LNCaP clone FGC (cell line): ENCODE measurements at regions not wholly inside any gene's neighbourhood (a gene's known extent, or its start where the extent isn't known, plus 50 kb on each side); places are given as distances from the start of the nearest gene placed in this dataset.
"Not testable (repeated sequence)": the region's sequence is repeated elsewhere in the genome, so short reads cannot be mapped to it uniquely, and the experiment has no call there.

Source experiments
- DNase-seq: peaks from one replicate; pipeline ENCODE4 v3.0.0-alpha.2; 2011; ENCODE audit warnings: low read depth
- H3K4me3 ChIP-seq: 2 replicates; pipeline ENCODE4 v1.5.1; 2011; ENCODE audit warnings: mild to moderate bottlenecking, low read depth, low read length, control low read depth
- CTCF ChIP-seq: IDR thresholded peaks from 2 replicates; pipeline ENCODE4 v1.5.1; 2012; ENCODE audit warnings: mild to moderate bottlenecking; ENCODE audit not compliant: control insufficient read depth, insufficient read depth; ENCODE audit errors: extremely low read depth

GRCh38 chr12:19912991-19913390 is 455.3 kb upstream of the PDE3A start:
- DNase-seq: peak; percentile 36
- H3K4me3 ChIP-seq: no peak overlapping the region
- TF ChIP-seq CTCF: no peak

- DNase-seq: peak; percentile 48
- TF ChIP-seq CTCF: peak; percentile 78
- H3K4me3 ChIP-seq: no peak overlapping the region
These were observed 452.7 kb upstream of the PDE3A start for GRCh38 chr12:19915392-19916195.

GRCh38 chr12:19916196-19916753 is 452.1 kb upstream of the PDE3A start:
- peak; percentile 14 for DNase-seq
- H3K4me3 ChIP-seq: no peak overlapping the region
- TF ChIP-seq CTCF: no peak

- TF ChIP-seq CTCF: no peak
- H3K4me3 ChIP-seq: no peak overlapping the region
- DNase-seq: peak; percentile 96
These were observed 451.4 kb upstream of the PDE3A start for GRCh38 chr12:19916974-19917373.

GRCh38 chr12:19921716-19922115 is 446.6 kb upstream of the PDE3A start:
- not testable (repeated sequence) for DNase-seq, H3K4me3 ChIP-seq

GRCh38 chr12:19922717-19923116 is 445.6 kb upstream of the PDE3A start:
- no peak overlapping the region for H3K4me3 ChIP-seq
- no peak for DNase-seq
- no peak for TF ChIP-seq CTCF

GRCh38 chr12:19924360-19924759 is 444.0 kb upstream of the PDE3A start:
- DNase-seq: no peak
- no peak for TF ChIP-seq CTCF
- H3K4me3 ChIP-seq: no peak overlapping the region
